ENCODE measurements at regions not wholly inside any gene's neighbourhood (a gene's known extent, or its start where the extent isn't known, plus 50 kb on each side); places are given as distances from the start of the nearest gene placed in this dataset.

DNA sequence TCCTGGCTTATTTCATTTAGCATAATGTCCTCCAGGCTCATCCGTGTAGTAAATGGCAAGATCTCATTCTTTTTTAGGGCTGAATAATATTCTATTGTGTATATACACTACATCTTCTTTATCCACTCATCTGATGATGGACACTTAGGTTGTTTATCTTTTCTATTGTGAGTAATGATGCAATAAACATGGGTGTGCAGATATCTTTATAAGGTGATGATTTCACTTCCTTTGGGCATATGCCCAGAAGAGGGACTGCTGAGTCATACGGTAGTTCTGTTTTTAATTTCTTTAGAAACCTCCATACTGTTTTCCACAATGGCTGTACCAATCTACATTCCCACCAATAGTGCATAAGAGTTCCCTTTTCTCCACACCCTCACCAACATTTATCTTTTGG lies 317.6 kb upstream of the CNKSR2 start:
- no peaks in the 10 kb centered on the region for H3K4me1 Mint-ChIP-seq
- no peak for DNase-seq (ENCODE audit: low spot score in 2 of 2)
- H3K36me3 Mint-ChIP-seq (ENCODE audit: insufficient read depth) = no peaks in the 10 kb centered on the region

DNA sequence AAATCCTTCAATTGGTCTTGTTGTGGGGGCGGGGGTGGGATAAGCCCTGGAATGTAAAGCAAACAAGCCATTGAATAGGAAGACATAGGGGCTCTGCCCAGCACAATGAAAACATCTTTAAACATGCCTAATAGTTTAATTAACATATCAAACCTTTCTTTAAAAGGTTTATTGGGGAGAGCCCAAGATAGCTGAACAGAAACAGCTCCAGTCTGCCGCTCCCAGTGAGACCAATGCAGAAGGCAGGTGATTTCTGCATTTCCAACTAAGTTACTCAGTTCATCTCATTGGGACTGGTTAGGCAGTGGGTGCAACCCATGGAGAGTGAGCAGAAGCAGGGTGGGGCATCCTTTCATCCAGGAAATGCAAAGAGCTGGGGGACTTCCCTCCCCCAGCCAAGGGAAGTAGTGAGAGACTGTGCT lies 327.2 kb upstream of the CNKSR2 start:
- ATAC-seq (replicated peaks; ENCODE audit: extremely low read depth, poor library complexity, severe bottlenecking) = no peak
- Mint-ChIP-seq H3K4me1 (no peaks in the 10 kb centered on the region), H3K36me3 (ENCODE audit: insufficient read depth) (no peaks in the 10 kb centered on the region), H3K4me3 (no peak overlapping the region), H3K27me3 (no peaks in the 10 kb centered on the region), H3K27ac (ENCODE audit: low read depth) (no peak overlapping the region), H3K9me3 (no peaks in the 10 kb centered on the region)
- DNase-seq (ENCODE audit: low spot score in 2 of 2) = no peak

More for the DNA sequence above, 317.6 kb upstream of the CNKSR2 start:
- H3K4me3 Mint-ChIP-seq = no peak overlapping the region
- peaks cover 6% of the 10 kb centered on the region for H3K9me3 Mint-ChIP-seq
- no peak for ATAC-seq (replicated peaks; ENCODE audit: extremely low read depth, poor library complexity, severe bottlenecking)
- no peak overlapping the region for H3K27ac Mint-ChIP-seq (ENCODE audit: low read depth)
- H3K27me3 Mint-ChIP-seq = no peaks in the 10 kb centered on the region

DNA sequence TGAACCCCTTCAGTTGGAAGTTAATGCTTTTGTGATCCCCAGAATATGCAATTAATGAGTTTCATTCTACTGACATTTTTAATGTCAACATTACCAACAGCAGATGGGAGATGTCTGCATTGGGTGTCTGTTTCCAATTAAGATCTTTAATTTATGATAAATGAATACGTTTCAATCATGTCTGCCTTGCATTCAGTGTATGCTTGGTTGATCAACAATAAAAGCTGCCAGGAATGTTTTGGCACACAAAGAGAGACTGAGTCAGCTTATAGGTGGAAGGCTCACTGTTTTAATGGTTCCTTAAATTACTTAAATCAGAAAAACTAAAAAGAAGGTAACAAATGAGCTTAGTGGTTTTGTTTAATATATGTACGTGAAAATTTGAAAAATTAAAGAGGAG lies 359.9 kb upstream of the CNKSR2 start:
- Mint-ChIP-seq H3K9me3 (no peaks in the 10 kb centered on the region), H3K4me3 (no peak overlapping the region), H3K4me1 (no peaks in the 10 kb centered on the region), H3K36me3 (ENCODE audit: insufficient read depth) (no peaks in the 10 kb centered on the region), H3K27ac (ENCODE audit: low read depth) (no peak overlapping the region), H3K27me3 (no peaks in the 10 kb centered on the region)
- ATAC-seq (replicated peaks; ENCODE audit: extremely low read depth, poor library complexity, severe bottlenecking) = no peak
- no peak for DNase-seq (ENCODE audit: low spot score in 2 of 2)

DNA sequence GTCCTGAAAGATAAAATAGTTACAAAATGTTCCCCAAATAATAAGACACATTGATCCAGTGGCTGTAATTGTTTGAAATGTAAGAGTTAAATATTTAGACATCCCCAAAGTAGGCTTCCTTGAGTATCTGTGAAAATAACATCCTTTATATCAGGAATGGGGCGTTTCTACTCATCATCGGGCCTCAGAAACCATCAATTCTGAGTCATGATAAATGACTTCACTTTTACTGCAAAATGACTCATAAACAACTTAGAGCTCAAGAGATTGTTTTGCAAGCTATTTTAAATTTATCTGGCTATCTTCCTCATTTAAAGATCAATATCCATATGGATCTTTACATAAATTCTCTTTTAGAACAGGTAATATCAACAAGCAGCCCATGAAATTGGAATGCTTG lies 369.4 kb upstream of the CNKSR2 start:
- Mint-ChIP-seq H3K4me1 (no peaks in the 10 kb centered on the region), H3K9me3 (no peaks in the 10 kb centered on the region)
- ATAC-seq (replicated peaks; ENCODE audit: extremely low read depth, poor library complexity, severe bottlenecking) = no peak

DNA sequence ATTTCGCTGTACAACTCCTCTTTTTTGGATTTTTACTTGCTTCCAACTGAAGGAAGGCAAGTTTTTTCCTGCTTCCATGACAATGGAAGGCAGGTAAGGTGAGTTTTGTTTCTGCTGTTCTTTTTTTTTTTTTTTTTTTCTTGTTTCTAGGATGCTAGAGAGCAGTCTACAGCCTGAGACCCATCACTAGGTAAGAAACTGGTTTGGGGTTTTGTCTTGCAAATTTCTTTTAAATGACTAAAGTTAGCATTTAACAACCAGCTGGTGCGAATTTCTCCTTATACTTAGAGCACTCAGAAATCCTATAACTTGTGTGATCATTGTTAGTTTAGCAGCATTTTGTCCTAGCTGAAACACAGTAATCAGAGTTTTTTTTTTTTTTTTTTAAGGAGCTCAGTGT lies 378.4 kb upstream of the CNKSR2 start:
- H3K4me1 Mint-ChIP-seq = no peaks in the 10 kb centered on the region
- no peak overlapping the region for H3K4me3 Mint-ChIP-seq
- no peak overlapping the region for H3K27ac Mint-ChIP-seq (ENCODE audit: low read depth)

More for the DNA sequence above, 369.4 kb upstream of the CNKSR2 start:
- Mint-ChIP-seq H3K36me3 (ENCODE audit: insufficient read depth) (no peaks in the 10 kb centered on the region), H3K27me3 (no peaks in the 10 kb centered on the region), H3K27ac (ENCODE audit: low read depth) (no peak overlapping the region), H3K4me3 (no peak overlapping the region)
- DNase-seq (ENCODE audit: low spot score in 2 of 2) = no peak

DNA sequence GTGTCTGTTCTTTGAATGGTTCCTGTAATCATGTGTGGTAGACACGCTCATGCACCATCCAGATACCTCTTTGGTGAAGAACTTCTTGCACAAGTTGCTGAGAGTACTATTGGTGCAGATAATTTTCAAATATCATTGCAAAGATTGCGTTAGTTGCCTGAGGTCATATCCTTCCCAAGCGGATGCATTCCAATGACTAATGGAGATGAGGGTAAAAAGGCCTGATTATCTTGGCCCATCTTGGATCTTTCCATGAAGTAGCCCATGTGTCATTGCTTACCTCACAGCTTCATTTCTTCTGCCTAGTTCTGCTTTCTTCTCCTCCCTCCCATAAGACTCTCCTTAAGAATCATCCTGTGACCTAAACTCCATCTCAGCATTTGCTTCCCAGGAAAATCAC lies 384.9 kb upstream of the CNKSR2 start:
- no peak overlapping the region for H3K4me3 Mint-ChIP-seq
- H3K36me3 Mint-ChIP-seq (ENCODE audit: insufficient read depth) = peaks cover 1% of the 10 kb centered on the region
- H3K27me3 Mint-ChIP-seq = no peaks in the 10 kb centered on the region
- ATAC-seq (replicated peaks; ENCODE audit: extremely low read depth, poor library complexity, severe bottlenecking) (no peak), DNase-seq (ENCODE audit: low spot score in 2 of 2) (no peak)
- no peaks in the 10 kb centered on the region for H3K9me3 Mint-ChIP-seq
- no peak overlapping the region for H3K27ac Mint-ChIP-seq (ENCODE audit: low read depth)
- H3K4me1 Mint-ChIP-seq = no peaks in the 10 kb centered on the region

More for the DNA sequence above, 378.4 kb upstream of the CNKSR2 start:
- H3K27me3 Mint-ChIP-seq = no peaks in the 10 kb centered on the region
- no peak for ATAC-seq (replicated peaks; ENCODE audit: extremely low read depth, poor library complexity, severe bottlenecking)
- H3K36me3 Mint-ChIP-seq (ENCODE audit: insufficient read depth) = peaks cover 1% of the 10 kb centered on the region
- H3K9me3 Mint-ChIP-seq = no peaks in the 10 kb centered on the region
- DNase-seq (ENCODE audit: low spot score in 2 of 2) = no peak

DNA sequence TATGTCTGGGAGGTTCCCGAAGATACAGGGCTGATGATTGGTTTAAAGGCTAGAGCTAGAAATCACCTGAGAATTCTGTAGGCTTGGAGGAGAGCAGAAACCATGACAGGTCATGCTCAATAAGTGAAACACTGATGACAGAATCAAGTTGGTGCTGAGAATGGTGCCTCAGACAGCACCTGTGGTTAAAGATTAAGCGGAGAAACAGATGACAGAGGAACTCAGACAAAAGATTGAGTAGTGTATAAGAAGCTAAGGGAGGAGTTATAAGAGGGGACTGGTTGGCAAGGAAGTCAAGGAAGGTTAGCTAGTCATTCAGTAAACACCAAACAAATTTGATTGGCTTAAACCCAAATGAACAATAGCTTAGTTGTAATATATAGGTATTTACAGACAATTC lies 385.4 kb upstream of the CNKSR2 start:
- H3K36me3 Mint-ChIP-seq (ENCODE audit: insufficient read depth) = peaks cover 1% of the 10 kb centered on the region
- no peak overlapping the region for H3K27ac Mint-ChIP-seq (ENCODE audit: low read depth)
- no peaks in the 10 kb centered on the region for H3K4me1 Mint-ChIP-seq
- DNase-seq (ENCODE audit: low spot score in 2 of 2) (no peak), ATAC-seq (replicated peaks; ENCODE audit: extremely low read depth, poor library complexity, severe bottlenecking) (no peak)
- H3K27me3 Mint-ChIP-seq = no peaks in the 10 kb centered on the region
- H3K9me3 Mint-ChIP-seq = no peaks in the 10 kb centered on the region
- no peak overlapping the region for H3K4me3 Mint-ChIP-seq

DNA sequence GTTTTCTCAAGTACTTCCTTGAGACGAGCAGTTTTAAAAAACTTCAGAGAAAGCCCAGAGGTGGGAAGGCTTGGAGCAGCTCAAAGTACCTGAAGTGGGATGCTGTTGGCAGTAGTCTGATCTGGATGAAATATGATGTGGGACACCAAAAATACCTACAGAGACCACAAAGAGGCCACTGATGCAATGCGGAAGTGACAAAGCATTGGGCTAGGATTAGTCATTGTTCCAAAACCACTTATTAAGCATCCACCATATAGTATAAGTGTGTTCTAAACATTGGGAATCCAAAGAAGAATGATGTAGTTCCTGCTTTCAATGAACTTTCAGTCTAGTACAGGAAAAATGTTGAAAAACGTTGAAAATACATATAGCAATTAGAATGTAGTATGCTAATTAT lies 386.1 kb upstream of the CNKSR2 start:
- H3K27ac Mint-ChIP-seq (ENCODE audit: low read depth) = no peak overlapping the region
- DNase-seq (ENCODE audit: low spot score in 2 of 2) (no peak), ATAC-seq (replicated peaks; ENCODE audit: extremely low read depth, poor library complexity, severe bottlenecking) (no peak)
- no peaks in the 10 kb centered on the region for H3K27me3 Mint-ChIP-seq
- no peaks in the 10 kb centered on the region for H3K9me3 Mint-ChIP-seq
- H3K4me3 Mint-ChIP-seq = no peak overlapping the region
- H3K36me3 Mint-ChIP-seq (ENCODE audit: insufficient read depth) = peaks cover 1% of the 10 kb centered on the region
- no peaks in the 10 kb centered on the region for H3K4me1 Mint-ChIP-seq

DNA sequence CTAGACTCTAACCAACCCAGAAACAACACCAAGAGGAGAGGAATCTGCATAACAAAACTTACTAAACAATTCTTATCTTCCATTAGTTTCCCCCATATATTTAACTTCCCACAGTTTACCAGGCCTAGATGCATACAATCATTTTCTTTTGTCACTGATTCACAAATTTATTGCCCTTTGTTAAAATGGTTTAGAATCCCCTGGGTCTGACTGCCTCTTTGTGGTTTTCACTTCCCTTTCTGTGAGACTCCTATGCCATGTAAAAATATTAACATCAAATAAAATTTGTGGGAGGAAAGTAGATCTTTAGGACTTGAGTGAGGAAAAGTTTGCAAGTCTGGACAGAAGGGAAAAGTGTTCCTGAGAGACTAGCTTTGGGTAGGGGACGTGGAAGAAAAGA lies 393.8 kb upstream of the CNKSR2 start:
- Mint-ChIP-seq H3K27ac (ENCODE audit: low read depth) (no peak overlapping the region), H3K9me3 (no peaks in the 10 kb centered on the region), H3K36me3 (ENCODE audit: insufficient read depth) (no peaks in the 10 kb centered on the region), H3K27me3 (no peaks in the 10 kb centered on the region), H3K4me3 (no peak overlapping the region), H3K4me1 (no peaks in the 10 kb centered on the region)
- ATAC-seq (replicated peaks; ENCODE audit: extremely low read depth, poor library complexity, severe bottlenecking) (no peak), DNase-seq (ENCODE audit: low spot score in 2 of 2) (no peak)

DNA sequence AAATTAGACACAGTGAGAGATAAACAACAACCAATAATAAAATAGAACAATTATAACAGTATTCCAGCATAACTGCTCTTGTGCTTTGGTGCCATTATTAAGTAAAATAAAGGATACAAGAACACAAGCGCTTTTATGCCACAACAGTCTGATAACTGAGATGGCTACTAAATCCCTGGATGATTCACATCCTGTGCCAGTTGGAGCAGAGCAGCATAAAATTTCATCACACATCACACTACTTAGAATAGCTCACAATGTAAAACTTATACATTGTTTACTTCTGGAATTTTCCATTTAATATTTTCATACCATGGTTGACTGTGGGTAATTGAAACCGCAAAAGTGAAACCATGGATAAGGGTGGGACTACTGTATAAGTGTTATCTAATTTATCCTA lies 399.9 kb upstream of the CNKSR2 start:
- no peaks in the 10 kb centered on the region for H3K9me3 Mint-ChIP-seq
- H3K27ac Mint-ChIP-seq (ENCODE audit: low read depth) = no peak overlapping the region
- DNase-seq (ENCODE audit: low spot score in 2 of 2) (no peak), ATAC-seq (replicated peaks; ENCODE audit: extremely low read depth, poor library complexity, severe bottlenecking) (no peak)
- H3K4me1 Mint-ChIP-seq = no peaks in the 10 kb centered on the region
- H3K36me3 Mint-ChIP-seq (ENCODE audit: insufficient read depth) = no peaks in the 10 kb centered on the region
- H3K27me3 Mint-ChIP-seq = no peaks in the 10 kb centered on the region
- no peak overlapping the region for H3K4me3 Mint-ChIP-seq

DNA sequence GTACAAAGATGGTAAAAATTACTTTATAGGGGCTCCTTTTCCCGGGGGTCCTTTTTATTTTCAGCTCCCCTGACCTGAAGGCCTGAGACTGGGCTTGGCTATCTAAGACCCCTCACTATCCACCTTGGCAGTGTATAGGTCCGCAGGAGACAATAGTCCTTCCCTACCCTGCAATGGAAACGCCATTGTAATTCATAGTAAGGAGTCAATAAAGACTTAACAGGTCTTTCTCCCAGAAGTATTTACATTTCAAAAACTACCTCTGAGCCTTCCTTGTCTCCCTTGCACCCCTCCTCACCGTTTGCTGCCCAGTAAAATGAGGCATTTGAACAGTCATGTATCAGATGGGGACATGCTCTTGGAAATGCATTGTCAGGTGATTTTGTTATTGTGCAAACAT lies 401.2 kb upstream of the CNKSR2 start:
- no peak overlapping the region for H3K27ac Mint-ChIP-seq (ENCODE audit: low read depth)
- H3K27me3 Mint-ChIP-seq = no peaks in the 10 kb centered on the region
- H3K4me3 Mint-ChIP-seq = no peak overlapping the region
- no peak for DNase-seq (ENCODE audit: low spot score in 2 of 2)
- no peaks in the 10 kb centered on the region for H3K4me1 Mint-ChIP-seq
- ATAC-seq (replicated peaks; ENCODE audit: extremely low read depth, poor library complexity, severe bottlenecking) = no peak
- no peaks in the 10 kb centered on the region for H3K9me3 Mint-ChIP-seq
- H3K36me3 Mint-ChIP-seq (ENCODE audit: insufficient read depth) = no peaks in the 10 kb centered on the region

DNA sequence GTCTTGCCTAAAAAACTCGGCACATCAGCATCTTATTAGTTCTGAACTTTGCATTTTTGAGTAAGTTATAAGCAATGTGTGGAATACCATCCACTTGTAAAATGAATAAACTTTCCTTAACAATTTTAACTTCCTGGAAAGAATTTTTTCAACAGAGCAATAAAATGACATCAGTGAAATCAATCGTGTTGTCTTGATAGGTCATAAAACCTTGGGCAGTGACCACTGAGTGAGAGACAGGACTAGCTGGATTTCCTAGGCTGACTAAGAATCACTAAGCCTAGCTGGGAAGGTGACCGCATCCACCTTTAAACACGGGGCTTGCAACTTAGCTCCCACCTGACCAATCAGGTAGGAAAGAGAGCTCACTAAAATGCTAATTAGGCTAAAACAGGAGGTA lies 403.0 kb upstream of the CNKSR2 start:
- no peak overlapping the region for H3K27ac Mint-ChIP-seq (ENCODE audit: low read depth)
- no peaks in the 10 kb centered on the region for H3K9me3 Mint-ChIP-seq
- H3K4me3 Mint-ChIP-seq = no peak overlapping the region
- no peaks in the 10 kb centered on the region for H3K4me1 Mint-ChIP-seq
- H3K36me3 Mint-ChIP-seq (ENCODE audit: insufficient read depth) = no peaks in the 10 kb centered on the region
- H3K27me3 Mint-ChIP-seq = no peaks in the 10 kb centered on the region
- ATAC-seq (replicated peaks; ENCODE audit: extremely low read depth, poor library complexity, severe bottlenecking) (no peak), DNase-seq (ENCODE audit: low spot score in 2 of 2) (no peak)

DNA sequence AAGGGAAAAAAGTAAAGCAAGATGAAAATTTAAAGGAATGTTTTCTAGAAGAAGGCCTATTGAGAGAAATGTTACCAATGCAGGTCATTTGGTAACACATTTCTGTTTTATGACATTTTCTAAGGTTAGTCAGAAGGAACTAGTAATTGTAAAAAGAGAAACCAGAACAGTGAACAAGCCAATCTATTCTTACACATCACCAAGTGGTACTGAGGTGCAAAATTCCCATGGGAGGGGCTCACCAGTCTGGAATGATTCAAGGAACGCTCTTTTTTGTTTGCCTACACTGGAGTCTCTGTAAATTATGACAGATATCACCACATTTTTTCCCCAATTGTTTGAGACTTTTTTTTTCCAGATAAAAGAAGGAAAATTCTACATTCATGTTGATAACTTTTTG lies 404.7 kb upstream of the CNKSR2 start:
- no peak for DNase-seq (ENCODE audit: low spot score in 2 of 2)
- H3K27ac Mint-ChIP-seq (ENCODE audit: low read depth) = no peak overlapping the region
- no peaks in the 10 kb centered on the region for H3K9me3 Mint-ChIP-seq
- H3K4me1 Mint-ChIP-seq = no peaks in the 10 kb centered on the region
- no peaks in the 10 kb centered on the region for H3K27me3 Mint-ChIP-seq
- no peaks in the 10 kb centered on the region for H3K36me3 Mint-ChIP-seq (ENCODE audit: insufficient read depth)
- no peak for ATAC-seq (replicated peaks; ENCODE audit: extremely low read depth, poor library complexity, severe bottlenecking)
- no peak overlapping the region for H3K4me3 Mint-ChIP-seq

DNA sequence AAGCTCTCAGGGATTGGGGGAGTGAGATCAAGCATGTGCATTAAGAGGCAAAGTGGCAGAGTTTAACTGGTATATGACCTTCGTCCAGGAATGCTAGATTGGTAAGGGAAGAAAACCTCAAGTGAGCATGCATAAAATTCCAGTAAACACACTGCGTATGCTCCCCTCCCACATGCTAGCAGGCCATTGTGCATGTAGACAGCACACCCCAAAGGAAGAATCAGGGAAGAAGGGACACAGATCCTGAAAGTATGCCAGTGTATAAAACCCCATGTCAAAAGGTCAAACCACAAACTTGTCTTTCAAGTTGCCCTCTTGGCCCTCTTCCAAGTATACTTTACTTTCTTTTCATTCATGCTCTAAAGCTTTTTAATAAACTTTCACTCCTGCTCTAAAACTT lies 405.2 kb upstream of the CNKSR2 start:
- Mint-ChIP-seq H3K4me1 (no peaks in the 10 kb centered on the region), H3K36me3 (ENCODE audit: insufficient read depth) (no peaks in the 10 kb centered on the region), H3K27me3 (no peaks in the 10 kb centered on the region), H3K27ac (ENCODE audit: low read depth) (no peak overlapping the region), H3K9me3 (no peaks in the 10 kb centered on the region), H3K4me3 (no peak overlapping the region)
- ATAC-seq (replicated peaks; ENCODE audit: extremely low read depth, poor library complexity, severe bottlenecking) (no peak), DNase-seq (ENCODE audit: low spot score in 2 of 2) (no peak)
